ENCODE measurements at regions not wholly inside any gene's neighbourhood (a gene's known extent, or its start where the extent isn't known, plus 50 kb on each side); places are given as distances from the start of the nearest gene placed in this dataset.

DNA sequence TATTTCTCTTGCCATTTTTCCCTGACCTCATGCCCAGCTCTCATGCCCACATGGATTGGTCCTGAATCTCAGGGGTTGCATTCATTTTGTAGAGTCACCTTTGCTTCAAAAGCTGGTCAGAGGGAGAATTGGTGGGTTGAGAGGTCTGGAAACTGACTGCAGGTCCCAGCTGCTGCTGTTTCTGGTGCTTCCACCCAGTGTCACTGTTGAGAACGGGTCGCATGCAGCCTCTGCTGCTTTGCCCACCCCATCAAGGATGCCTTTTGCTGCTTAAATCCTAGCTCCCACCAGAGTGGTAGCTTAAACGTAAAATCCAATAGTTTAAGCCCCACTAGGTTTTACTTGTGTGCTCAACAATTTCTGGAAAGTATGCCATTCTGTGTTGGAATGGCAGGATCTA, 211.4 kb upstream of the TSHZ2 start:
- ChIA-PET POLR2A (ENCODE audit: partially characterized antibody) (no interaction called here), CTCF (ENCODE audit: partially characterized antibody) (interaction anchor here (0.7 to 2.0 kb wide), 5 partner anchors 13 to 448 kb away, joined by 3 to 7 read pairs (median 5); no protein-coding TSS in a partner anchor)
- H4K20me1 ChIP-seq (replicated peaks in 1 of 2; ENCODE audit: control insufficient read depth in 1 of 2, insufficient read depth in 2 of 2, low read length in 2 of 2), result no peaks in the 10 kb centered on the region
- no peak overlapping the region for H2BK5ac ChIP-seq (ENCODE audit: low read depth, low read length)
- 87% methylated on average over 3 of the region's 3 CpGs; no CpG with 5 or more reads in 1 of the 2 experiments for WGBS, 2 experiments (ENCODE audit: extremely low coverage in 1 of 2, insufficient coverage in 1 of 2, insufficient read length in 1 of 2, insufficient replicate concordance in 2 of 2, low coverage in 1 of 2, low lambda C conversion rate in 2 of 2, missing lambda C conversion rate in 1 of 2)
- no peaks in the 10 kb centered on the region for H3K79me2 ChIP-seq (ENCODE audit: control insufficient read depth in 1 of 2, insufficient read depth in 2 of 2, low read length in 2 of 2)
- H3K4ac ChIP-seq (replicated peaks; ENCODE audit: insufficient read length, low read depth, low read length), result no peak overlapping the region
- H4K91ac ChIP-seq (replicated peaks; ENCODE audit: insufficient read length, low read length), result no peak overlapping the region
- H3K9ac ChIP-seq (replicated peaks in 1 of 4; ENCODE audit: extremely low read depth in 1 of 4, low read depth in 3 of 4, low read length in 3 of 4), result no peak overlapping the region
- no peak overlapping the region for H3K4me3 ChIP-seq (ENCODE audit: extremely low read depth in 1 of 4, insufficient read depth in 2 of 4, low read depth in 3 of 4, low read length in 4 of 4)
- H3K56ac ChIP-seq (replicated peaks; ENCODE audit: insufficient read length, low read depth, low read length), result no peak overlapping the region
- H3K27me3 ChIP-seq (replicated peaks in 1 of 4; ENCODE audit: control insufficient read depth in 3 of 4, extremely low read depth in 1 of 4, insufficient read depth in 3 of 4, low read length in 3 of 4), result no peaks in the 10 kb centered on the region
- no peak overlapping the region for H2BK120ac ChIP-seq (replicated peaks; ENCODE audit: low read depth, low read length)
- H3K36me3 ChIP-seq (ENCODE audit: control insufficient read depth in 2 of 4, insufficient read depth in 4 of 4, low read length in 3 of 4), result no peaks in the 10 kb centered on the region
- H4K5ac ChIP-seq (ENCODE audit: insufficient read length, low read depth, low read length), result no peak overlapping the region
- no peak overlapping the region for H3K14ac ChIP-seq (ENCODE audit: insufficient read length)
- no peak for TF ChIP-seq SRF (IDR thresholded peaks at IDR 0.05; ENCODE audit: low read depth, low read length)
- TF ChIP-seq, protein P1, sequence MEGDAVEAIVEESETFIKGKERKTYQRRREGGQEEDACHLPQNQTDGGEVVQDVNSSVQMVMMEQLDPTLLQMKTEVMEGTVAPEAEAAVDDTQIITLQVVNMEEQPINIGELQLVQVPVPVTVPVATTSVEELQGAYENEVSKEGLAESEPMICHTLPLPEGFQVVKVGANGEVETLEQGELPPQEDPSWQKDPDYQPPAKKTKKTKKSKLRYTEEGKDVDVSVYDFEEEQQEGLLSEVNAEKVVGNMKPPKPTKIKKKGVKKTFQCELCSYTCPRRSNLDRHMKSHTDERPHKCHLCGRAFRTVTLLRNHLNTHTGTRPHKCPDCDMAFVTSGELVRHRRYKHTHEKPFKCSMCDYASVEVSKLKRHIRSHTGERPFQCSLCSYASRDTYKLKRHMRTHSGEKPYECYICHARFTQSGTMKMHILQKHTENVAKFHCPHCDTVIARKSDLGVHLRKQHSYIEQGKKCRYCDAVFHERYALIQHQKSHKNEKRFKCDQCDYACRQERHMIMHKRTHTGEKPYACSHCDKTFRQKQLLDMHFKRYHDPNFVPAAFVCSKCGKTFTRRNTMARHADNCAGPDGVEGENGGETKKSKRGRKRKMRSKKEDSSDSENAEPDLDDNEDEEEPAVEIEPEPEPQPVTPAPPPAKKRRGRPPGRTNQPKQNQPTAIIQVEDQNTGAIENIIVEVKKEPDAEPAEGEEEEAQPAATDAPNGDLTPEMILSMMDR (IDR thresholded peaks at IDR 0.05; ENCODE audit: control extremely low read depth in 1 of 3, insufficient read depth in 1 of 3, low read depth in 1 of 3, low read length in 3 of 3), result peak; percentile 32 to 53 (median 51); a peak in 3 of 4 replicates
- peak; percentile 52 to 56 for TF ChIP-seq RAD21 (IDR thresholded peaks at IDR 0.05 in 1 of 2, conservative IDR thresholded peaks at IDR 0.05 in 1 of 2; ENCODE audit: low read depth in 2 of 2, low read length in 2 of 2)
- no peak for TF ChIP-seq POLR2A (IDR thresholded peaks at IDR 0.05; ENCODE audit: control extremely low read depth in 1 of 2, low read depth in 2 of 2, low read length in 2 of 2)
- no peak overlapping the region for H2AK5ac ChIP-seq (ENCODE audit: low read depth, low read length)
- no peak for FAIRE-seq
- H3K9me3 ChIP-seq (ENCODE audit: insufficient read depth in 2 of 2, low read depth in 1 of 2, low read length in 1 of 2), result 0 out of 4 replicates have a peak, but pooled peaks cover 0 to 4% of the 10 kb centered on the region in 2 experiments
- no peak overlapping the region for H2AFZ ChIP-seq (ENCODE audit: low read length)
- H3K79me1 ChIP-seq (ENCODE audit: low read depth, low read length), result no peaks in the 10 kb centered on the region
- H2BK15ac ChIP-seq (ENCODE audit: low read length), result no peak overlapping the region
- no peak for DNase-seq (ENCODE audit: low read depth in 1 of 2, low spot score in 2 of 2)
- no peaks in the 10 kb centered on the region for H3K4me1 ChIP-seq (replicated peaks in 1 of 4; ENCODE audit: control insufficient read depth in 3 of 4, insufficient read depth in 4 of 4, low read length in 3 of 4)
- H3K18ac ChIP-seq (ENCODE audit: extremely low read depth, low read length), result no peak overlapping the region
- no peak overlapping the region for H2BK20ac ChIP-seq (ENCODE audit: low read length)
- no peak overlapping the region for H3K27ac ChIP-seq (ENCODE audit: low read depth, low read length)
- H3K23me2 ChIP-seq (ENCODE audit: low read depth, low read length), result no peaks in the 10 kb centered on the region
- no peak overlapping the region for H4K8ac ChIP-seq (ENCODE audit: extremely low read depth, insufficient read depth, low read length)
- H2BK12ac ChIP-seq (ENCODE audit: low read depth, low read length), result no peak overlapping the region
- no peak overlapping the region for H3K4me2 ChIP-seq (ENCODE audit: insufficient read depth in 1 of 2, low read depth in 2 of 2, low read length in 2 of 2)
- no peak overlapping the region for H3K23ac ChIP-seq (ENCODE audit: insufficient read length)

Data from H1 (cell line).